ENCODE measurements at regions not wholly inside any gene's neighbourhood (a gene's known extent, or its start where the extent isn't known, plus 50 kb on each side); places are given as distances from the start of the nearest gene placed in this dataset.

DNA sequence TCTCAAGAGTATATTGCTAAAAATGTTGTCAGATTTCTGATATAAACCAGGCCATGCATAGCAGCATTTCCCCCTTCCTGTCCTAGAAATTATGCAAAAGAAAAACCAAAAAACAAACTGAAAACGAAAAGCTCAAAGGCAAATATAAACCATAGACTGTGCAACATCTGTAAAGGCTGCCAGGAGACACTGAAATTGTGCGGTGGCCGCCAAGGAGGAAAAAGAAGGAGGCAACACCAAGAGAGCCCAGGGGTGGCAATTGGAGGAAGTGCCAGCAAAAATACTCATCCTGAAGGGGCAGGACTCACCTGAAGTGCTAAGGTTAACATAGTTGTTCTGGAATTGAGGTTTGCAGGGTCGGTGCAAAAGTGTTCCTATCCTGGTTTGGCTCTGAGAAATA is 92.0 kb downstream of the RWDD3 start:
- Histone ChIP-seq H4K20me1 (ENCODE audit: low read depth, low read length) (no peaks in the 10 kb centered on the region), H3K4me3 (ENCODE audit: insufficient read depth, low read length, poor library complexity, severe bottlenecking) (no peak overlapping the region), H2AFZ (ENCODE audit: low read depth, low read length, severe bottlenecking) (no peak overlapping the region), H3K27ac (ENCODE audit: low read depth, low read length) (no peak overlapping the region), H3K9me3 (ENCODE audit: insufficient read depth, low read length) (no peaks in the 10 kb centered on the region), H3K9ac (ENCODE audit: low read length) (no peak overlapping the region), H3K27me3 (ENCODE audit: low read length) (no peaks in the 10 kb centered on the region), H3K79me2 (ENCODE audit: insufficient read depth, low read length) (no peaks in the 10 kb centered on the region), H3F3A (ENCODE audit: insufficient read depth) (no peaks in the 10 kb centered on the region), H3K4me2 (ENCODE audit: low read depth, low read length, poor library complexity, severe bottlenecking) (no peak overlapping the region), H3K36me3 (ENCODE audit: low read length) (no peaks in the 10 kb centered on the region), H3K9me2 (replicated peaks; ENCODE audit: insufficient read depth, low read length) (no peaks in the 10 kb centered on the region)
- TF ChIP-seq, protein P1, sequence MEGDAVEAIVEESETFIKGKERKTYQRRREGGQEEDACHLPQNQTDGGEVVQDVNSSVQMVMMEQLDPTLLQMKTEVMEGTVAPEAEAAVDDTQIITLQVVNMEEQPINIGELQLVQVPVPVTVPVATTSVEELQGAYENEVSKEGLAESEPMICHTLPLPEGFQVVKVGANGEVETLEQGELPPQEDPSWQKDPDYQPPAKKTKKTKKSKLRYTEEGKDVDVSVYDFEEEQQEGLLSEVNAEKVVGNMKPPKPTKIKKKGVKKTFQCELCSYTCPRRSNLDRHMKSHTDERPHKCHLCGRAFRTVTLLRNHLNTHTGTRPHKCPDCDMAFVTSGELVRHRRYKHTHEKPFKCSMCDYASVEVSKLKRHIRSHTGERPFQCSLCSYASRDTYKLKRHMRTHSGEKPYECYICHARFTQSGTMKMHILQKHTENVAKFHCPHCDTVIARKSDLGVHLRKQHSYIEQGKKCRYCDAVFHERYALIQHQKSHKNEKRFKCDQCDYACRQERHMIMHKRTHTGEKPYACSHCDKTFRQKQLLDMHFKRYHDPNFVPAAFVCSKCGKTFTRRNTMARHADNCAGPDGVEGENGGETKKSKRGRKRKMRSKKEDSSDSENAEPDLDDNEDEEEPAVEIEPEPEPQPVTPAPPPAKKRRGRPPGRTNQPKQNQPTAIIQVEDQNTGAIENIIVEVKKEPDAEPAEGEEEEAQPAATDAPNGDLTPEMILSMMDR (IDR thresholded peaks at IDR 0.05; ENCODE audit: insufficient read depth, low read length, poor library complexity, severe bottlenecking), result no peak
- no peak for TF ChIP-seq EZH2phosphoT487 (conservative IDR thresholded peaks at IDR 0.05; ENCODE audit: low read length)

DNA sequence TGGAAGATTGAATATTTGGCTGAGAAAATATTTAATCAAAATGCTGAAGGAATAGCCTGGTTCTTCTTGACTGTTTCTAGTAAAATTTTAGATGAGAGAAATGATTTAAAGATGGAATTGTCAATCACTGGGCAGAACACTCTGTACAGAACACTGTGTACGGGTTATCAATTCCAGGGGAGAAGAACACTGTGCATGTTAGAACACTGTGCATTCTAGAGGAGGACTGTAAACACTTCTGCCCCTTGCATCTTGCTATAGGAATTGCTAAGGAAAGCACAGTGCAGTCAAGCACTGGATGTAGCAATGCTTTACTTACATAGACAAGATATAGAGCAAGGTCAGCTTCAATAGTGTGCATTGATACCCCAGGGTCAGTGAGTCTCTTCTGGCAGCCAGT is 98.7 kb downstream of the RWDD3 start:
- Histone ChIP-seq H2AFZ (ENCODE audit: low read depth, low read length, severe bottlenecking) (no peak overlapping the region), H3K4me2 (ENCODE audit: low read depth, low read length, poor library complexity, severe bottlenecking) (no peak overlapping the region), H3K9me2 (replicated peaks; ENCODE audit: insufficient read depth, low read length) (peaks cover 4% of the 10 kb centered on the region; the same call in 1 of the 2 replicates), H3F3A (ENCODE audit: insufficient read depth) (no peaks in the 10 kb centered on the region), H3K4me3 (ENCODE audit: insufficient read depth, low read length, poor library complexity, severe bottlenecking) (no peak overlapping the region), H3K27me3 (ENCODE audit: low read length) (no peaks in the 10 kb centered on the region), H3K9ac (ENCODE audit: low read length) (no peak overlapping the region), H3K36me3 (ENCODE audit: low read length) (no peaks in the 10 kb centered on the region), H4K20me1 (ENCODE audit: low read depth, low read length) (no peaks in the 10 kb centered on the region), H3K9me3 (ENCODE audit: insufficient read depth, low read length) (no peaks in the 10 kb centered on the region), H3K79me2 (ENCODE audit: insufficient read depth, low read length) (no peaks in the 10 kb centered on the region), H3K27ac (ENCODE audit: low read depth, low read length) (no peak overlapping the region)
- TF ChIP-seq, protein P1 (IDR thresholded peaks at IDR 0.05; ENCODE audit: insufficient read depth, low read length, poor library complexity, severe bottlenecking), result no peak
- TF ChIP-seq EZH2phosphoT487 (conservative IDR thresholded peaks at IDR 0.05; ENCODE audit: low read length), result no peak

DNA sequence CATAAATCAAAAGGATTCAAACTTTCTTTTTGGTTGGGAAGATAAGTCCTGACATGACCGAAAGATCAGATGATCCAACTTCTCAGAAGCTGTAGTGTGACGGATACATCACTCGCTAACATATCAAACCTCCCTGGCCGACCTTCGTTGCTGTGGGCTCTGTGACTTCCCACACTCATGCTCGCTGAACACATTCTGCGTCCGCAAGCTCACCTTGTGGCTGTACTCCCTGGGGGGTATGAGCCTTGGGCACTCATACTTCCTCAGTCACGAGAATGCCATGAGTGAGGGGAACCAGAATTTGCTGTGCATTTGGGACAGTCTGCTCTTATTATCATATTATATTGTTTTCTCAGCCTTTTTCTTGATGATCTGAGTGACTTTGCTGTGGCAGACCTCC is 105.4 kb downstream of the RWDD3 start:
- Histone ChIP-seq H3K27me3 (ENCODE audit: low read length) (no peaks in the 10 kb centered on the region), H3K9me3 (ENCODE audit: insufficient read depth, low read length) (no peaks in the 10 kb centered on the region), H3K9me2 (replicated peaks; ENCODE audit: insufficient read depth, low read length) (no peaks in the 10 kb centered on the region), H3K27ac (ENCODE audit: low read depth, low read length) (no peak overlapping the region), H3K4me3 (ENCODE audit: insufficient read depth, low read length, poor library complexity, severe bottlenecking) (no peak overlapping the region), H3K36me3 (ENCODE audit: low read length) (no peaks in the 10 kb centered on the region), H2AFZ (ENCODE audit: low read depth, low read length, severe bottlenecking) (no peak overlapping the region), H3K9ac (ENCODE audit: low read length) (no peak overlapping the region), H4K20me1 (ENCODE audit: low read depth, low read length) (no peaks in the 10 kb centered on the region), H3F3A (ENCODE audit: insufficient read depth) (no peaks in the 10 kb centered on the region), H3K4me2 (ENCODE audit: low read depth, low read length, poor library complexity, severe bottlenecking) (no peak overlapping the region), H3K79me2 (ENCODE audit: insufficient read depth, low read length) (no peaks in the 10 kb centered on the region)
- TF ChIP-seq, protein P1 (IDR thresholded peaks at IDR 0.05; ENCODE audit: insufficient read depth, low read length, poor library complexity, severe bottlenecking), result no peak
- no peak for TF ChIP-seq EZH2phosphoT487 (conservative IDR thresholded peaks at IDR 0.05; ENCODE audit: low read length)
